Coronary artery (tissue), 2 donors: ENCODE measurements at regions not wholly inside any gene's neighbourhood (a gene's known extent, or its start where the extent isn't known, plus 50 kb on each side); places are given as distances from the start of the nearest gene placed in this dataset.

Experiments
- DNase-seq: peaks from one replicate; pipeline ENCODE4 v3.0.0-alpha.2; 2017; ENCODE audit warnings: low spot score
- H3K27ac ChIP-seq, 2 donors: fragments of 200-600 bp; sonication (generic); one replicate each; pipeline ENCODE4 v1.5.1; 2016 to 2019
- H3K4me3 ChIP-seq: fragments of 200-600 bp; sonication (generic); 2 replicates; pipeline ENCODE4 v1.5.1; 2016; ENCODE audit warnings: mild to moderate bottlenecking, moderate library complexity
- TF ChIP-seq, protein P1 (sequence below): fragments of 200-600 bp; sonication (generic); IDR thresholded peaks from one replicate; pipeline ENCODE4 v1.5.1; 2019; ENCODE audit warnings: antibody characterized with exemption

DNA sequence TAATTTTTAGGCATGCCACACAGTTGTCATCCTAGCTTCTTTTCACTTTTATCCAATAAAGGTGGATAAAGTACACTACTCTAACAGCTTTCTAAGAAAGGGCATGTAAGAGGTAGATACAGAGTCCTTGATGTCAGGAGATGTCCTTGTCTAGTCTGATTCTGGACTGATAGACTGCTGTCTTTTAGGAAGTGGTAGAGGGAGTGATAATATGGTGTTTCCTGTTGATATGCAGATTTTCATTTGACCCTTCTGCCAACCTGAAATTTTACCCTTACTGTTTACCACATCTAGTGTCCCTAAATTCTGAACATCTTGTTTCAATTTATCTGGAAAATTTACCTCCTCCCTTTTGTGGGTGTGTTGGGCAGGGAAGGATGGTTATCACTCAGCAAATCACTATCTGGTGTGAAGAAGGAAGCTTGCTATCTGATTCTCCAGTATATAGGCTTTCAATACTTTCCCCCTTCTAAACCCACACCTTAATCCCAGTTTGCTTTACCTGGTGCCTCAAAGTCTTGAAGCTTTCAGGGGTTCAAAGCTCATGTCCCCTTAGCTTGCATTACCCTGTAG lies 354.9 kb upstream of the SNX7 start:
- TF ChIP-seq, protein P1, sequence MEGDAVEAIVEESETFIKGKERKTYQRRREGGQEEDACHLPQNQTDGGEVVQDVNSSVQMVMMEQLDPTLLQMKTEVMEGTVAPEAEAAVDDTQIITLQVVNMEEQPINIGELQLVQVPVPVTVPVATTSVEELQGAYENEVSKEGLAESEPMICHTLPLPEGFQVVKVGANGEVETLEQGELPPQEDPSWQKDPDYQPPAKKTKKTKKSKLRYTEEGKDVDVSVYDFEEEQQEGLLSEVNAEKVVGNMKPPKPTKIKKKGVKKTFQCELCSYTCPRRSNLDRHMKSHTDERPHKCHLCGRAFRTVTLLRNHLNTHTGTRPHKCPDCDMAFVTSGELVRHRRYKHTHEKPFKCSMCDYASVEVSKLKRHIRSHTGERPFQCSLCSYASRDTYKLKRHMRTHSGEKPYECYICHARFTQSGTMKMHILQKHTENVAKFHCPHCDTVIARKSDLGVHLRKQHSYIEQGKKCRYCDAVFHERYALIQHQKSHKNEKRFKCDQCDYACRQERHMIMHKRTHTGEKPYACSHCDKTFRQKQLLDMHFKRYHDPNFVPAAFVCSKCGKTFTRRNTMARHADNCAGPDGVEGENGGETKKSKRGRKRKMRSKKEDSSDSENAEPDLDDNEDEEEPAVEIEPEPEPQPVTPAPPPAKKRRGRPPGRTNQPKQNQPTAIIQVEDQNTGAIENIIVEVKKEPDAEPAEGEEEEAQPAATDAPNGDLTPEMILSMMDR, result no peak

GRCh38 chr1:98305362-98305761 lies 356.2 kb upstream of the SNX7 start:
- TF ChIP-seq, protein P1, result no peak
- H3K4me3 ChIP-seq, result no peak overlapping the region
- no peak overlapping the region for H3K27ac ChIP-seq
- DNase-seq, result no peak

More for the DNA sequence above, 354.9 kb upstream of the SNX7 start:
- DNase-seq, result no peak
- Histone ChIP-seq H3K4me3 (no peak overlapping the region), H3K27ac (no peak overlapping the region)

DNA sequence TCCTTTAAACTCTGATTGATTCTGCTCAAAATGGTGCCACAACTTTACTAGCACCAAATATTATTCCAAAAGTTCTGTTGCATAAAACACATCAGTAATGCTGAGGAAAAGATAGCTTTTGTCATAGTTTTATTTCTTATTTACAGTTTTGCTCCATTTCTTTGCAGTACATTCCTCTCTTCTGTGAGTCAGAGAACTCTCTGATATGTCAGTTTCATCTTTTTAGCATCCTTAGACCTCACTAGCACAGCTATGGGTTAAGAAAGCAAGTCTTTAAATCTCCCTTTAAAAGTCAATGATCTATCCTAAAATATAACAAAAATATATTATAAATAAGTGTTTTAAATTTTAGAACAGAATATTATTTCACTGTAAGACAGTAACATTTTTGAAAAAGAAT lies 356.6 kb upstream of the SNX7 start:
- H3K27ac ChIP-seq, result no peak overlapping the region
- no peak overlapping the region for H3K4me3 ChIP-seq
- DNase-seq, result no peak
- TF ChIP-seq, protein P1, result no peak

GRCh38 chr1:98299861-98300260 lies 361.7 kb upstream of the SNX7 start:
- H3K27ac ChIP-seq, result no peak overlapping the region
- DNase-seq, result no peak
- H3K4me3 ChIP-seq, result no peak overlapping the region
- TF ChIP-seq, protein P1, result no peak

DNA sequence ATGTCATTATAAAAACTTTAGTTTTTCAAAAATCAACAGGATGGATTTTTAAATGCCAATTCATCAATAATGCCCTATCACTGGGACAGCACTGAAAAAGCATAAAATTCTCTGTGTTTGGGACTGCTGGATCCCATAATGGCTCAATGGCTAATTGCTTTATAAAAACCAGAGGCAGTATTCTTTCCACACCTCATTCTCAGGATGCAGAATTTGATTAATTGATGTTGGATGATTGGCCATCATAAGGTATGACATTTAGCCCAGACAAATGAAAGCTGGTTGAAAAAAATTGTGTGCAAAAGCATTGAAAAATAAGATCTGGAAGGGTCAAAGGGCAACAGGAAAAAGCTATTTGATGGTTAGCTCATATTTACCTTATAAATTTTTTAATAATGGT lies 362.2 kb upstream of the SNX7 start:
- Histone ChIP-seq H3K4me3 (no peak overlapping the region), H3K27ac (no peak overlapping the region)
- no peak for DNase-seq
- TF ChIP-seq, protein P1, result no peak

DNA sequence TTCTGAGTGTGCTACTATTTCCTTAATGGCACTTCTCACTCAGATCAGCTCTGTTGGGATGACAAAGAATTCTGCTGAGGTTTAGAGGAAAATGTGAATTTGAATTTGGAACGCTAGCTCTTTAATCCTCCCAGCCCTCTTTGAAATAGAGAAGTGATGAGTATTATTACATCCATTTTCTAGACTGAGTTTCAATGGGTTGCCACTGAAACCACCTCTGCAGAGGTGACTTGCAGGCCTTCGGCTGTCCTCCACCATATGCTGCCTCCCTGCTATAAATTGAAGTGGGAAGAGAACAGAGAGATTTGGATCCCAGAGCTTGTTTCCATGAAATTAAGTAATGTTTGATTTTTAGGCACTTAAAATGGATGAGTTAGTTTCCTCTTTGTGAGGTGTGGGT lies 363.2 kb upstream of the SNX7 start:
- TF ChIP-seq, protein P1, result no peak
- Histone ChIP-seq H3K27ac (no peak overlapping the region), H3K4me3 (no peak overlapping the region)
- DNase-seq, result no peak

- no peak for DNase-seq
- Histone ChIP-seq H3K27ac (no peak overlapping the region), H3K4me3 (no peak overlapping the region)
- TF ChIP-seq, protein P1, result no peak
Measured at GRCh38 chr1:98296681-98297080, 364.8 kb upstream of the SNX7 start.
